Mucosa of stomach (tissue), 1 donor: ENCODE measurements at regions not wholly inside any gene's neighbourhood (a gene's known extent, or its start where the extent isn't known, plus 50 kb on each side); places are given as distances from the start of the nearest gene placed in this dataset.

ENCODE experiments used
- H3K27me3 ChIP-seq: one replicate; pipeline ENCODE4 v1.7.0; 2013; ENCODE audit warnings: mild to moderate bottlenecking, low read length; ENCODE audit not compliant: control insufficient read depth, insufficient read depth
- H3K36me3 ChIP-seq: one replicate; pipeline ENCODE4 v1.7.0; 2013; ENCODE audit warnings: low read length; ENCODE audit not compliant: control insufficient read depth, insufficient read depth
- H3K4me1 ChIP-seq: one replicate; pipeline ENCODE4 v1.7.0; 2013; ENCODE audit warnings: mild to moderate bottlenecking, low read length; ENCODE audit not compliant: control insufficient read depth, insufficient read depth
- H3K4me3 ChIP-seq: one replicate; pipeline ENCODE4 v1.7.0; 2013; ENCODE audit warnings: low read length
- H3K9ac ChIP-seq: one replicate; pipeline ENCODE4 v1.7.0; 2013; ENCODE audit warnings: mild to moderate bottlenecking, low read length, moderate library complexity
- H3K9me3 ChIP-seq: one replicate; pipeline ENCODE4 v1.7.0; 2013; ENCODE audit warnings: mild to moderate bottlenecking, low read length, moderate library complexity; ENCODE audit not compliant: control insufficient read depth
- donor health status: Pancreatic carcinoma.

- no peaks in the 10 kb centered on the region for H3K36me3 ChIP-seq
- H3K9me3 ChIP-seq: no peaks in the 10 kb centered on the region
- no peak overlapping the region for H3K4me3 ChIP-seq
- no peak overlapping the region for H3K9ac ChIP-seq
- no peaks in the 10 kb centered on the region for H3K27me3 ChIP-seq
- H3K4me1 ChIP-seq: peaks cover 6% of the 10 kb centered on the region
These were observed 264.7 kb upstream of the ID2 start for GRCh38 chr2:8416849-8417832.

- Histone ChIP-seq H3K36me3 (no peaks in the 10 kb centered on the region), H3K9ac (no peak overlapping the region), H3K9me3 (no peaks in the 10 kb centered on the region), H3K27me3 (no peaks in the 10 kb centered on the region), H3K4me1 (no peaks in the 10 kb centered on the region), H3K4me3 (no peak overlapping the region)
These were observed 263.1 kb upstream of the ID2 start for GRCh38 chr2:8418721-8419120.

- Histone ChIP-seq H3K4me1 (no peaks in the 10 kb centered on the region), H3K9ac (no peak overlapping the region), H3K36me3 (no peaks in the 10 kb centered on the region), H3K27me3 (no peaks in the 10 kb centered on the region), H3K4me3 (no peak overlapping the region), H3K9me3 (no peaks in the 10 kb centered on the region)
These were observed 260.0 kb upstream of the ID2 start for GRCh38 chr2:8421658-8422449.

GRCh38 chr2:8422450-8422800, 259.4 kb upstream of the ID2 start:
- no peaks in the 10 kb centered on the region for H3K4me1 ChIP-seq
- no peaks in the 10 kb centered on the region for H3K27me3 ChIP-seq
- no peaks in the 10 kb centered on the region for H3K36me3 ChIP-seq
- no peak overlapping the region for H3K9ac ChIP-seq
- H3K9me3 ChIP-seq: no peaks in the 10 kb centered on the region
- no peak overlapping the region for H3K4me3 ChIP-seq

- no peaks in the 10 kb centered on the region for H3K27me3 ChIP-seq
- no peak overlapping the region for H3K9ac ChIP-seq
- no peak overlapping the region for H3K4me3 ChIP-seq
- no peaks in the 10 kb centered on the region for H3K9me3 ChIP-seq
- H3K36me3 ChIP-seq: no peaks in the 10 kb centered on the region
- no peaks in the 10 kb centered on the region for H3K4me1 ChIP-seq
These were observed 256.6 kb upstream of the ID2 start for GRCh38 chr2:8424997-8425900.

- Histone ChIP-seq H3K9ac (no peak overlapping the region), H3K9me3 (no peaks in the 10 kb centered on the region), H3K4me1 (no peaks in the 10 kb centered on the region), H3K36me3 (no peaks in the 10 kb centered on the region), H3K4me3 (no peak overlapping the region), H3K27me3 (no peaks in the 10 kb centered on the region)
These were observed 255.3 kb upstream of the ID2 start for GRCh38 chr2:8426550-8426949.

- Histone ChIP-seq H3K9ac (no peak overlapping the region), H3K9me3 (no peaks in the 10 kb centered on the region)
These were observed 254.6 kb upstream of the ID2 start for GRCh38 chr2:8427211-8427610.

GRCh38 chr2:8430628-8431027, 251.2 kb upstream of the ID2 start:
- Histone ChIP-seq H3K27me3 (no peaks in the 10 kb centered on the region), H3K4me1 (no peaks in the 10 kb centered on the region), H3K9ac (no peak overlapping the region), H3K9me3 (no peaks in the 10 kb centered on the region), H3K36me3 (no peaks in the 10 kb centered on the region), H3K4me3 (no peak overlapping the region)

More at GRCh38 chr2:8427211-8427610, 254.6 kb upstream of the ID2 start:
- no peaks in the 10 kb centered on the region for H3K36me3 ChIP-seq
- no peak overlapping the region for H3K4me3 ChIP-seq
- H3K27me3 ChIP-seq: no peaks in the 10 kb centered on the region
- H3K4me1 ChIP-seq: no peaks in the 10 kb centered on the region

GRCh38 chr2:8431446-8432125, 250.3 kb upstream of the ID2 start:
- Histone ChIP-seq H3K9me3 (no peaks in the 10 kb centered on the region), H3K9ac (no peak overlapping the region), H3K4me3 (no peak overlapping the region), H3K4me1 (no peaks in the 10 kb centered on the region), H3K27me3 (no peaks in the 10 kb centered on the region), H3K36me3 (no peaks in the 10 kb centered on the region)

- no peaks in the 10 kb centered on the region for H3K27me3 ChIP-seq
- no peak overlapping the region for H3K9ac ChIP-seq
- H3K4me1 ChIP-seq: no peaks in the 10 kb centered on the region
- no peaks in the 10 kb centered on the region for H3K36me3 ChIP-seq
- H3K9me3 ChIP-seq: no peaks in the 10 kb centered on the region
- H3K4me3 ChIP-seq: no peak overlapping the region
These were observed 249.0 kb upstream of the ID2 start for GRCh38 chr2:8432706-8433336.

GRCh38 chr2:8433390-8433789, 248.5 kb upstream of the ID2 start:
- Histone ChIP-seq H3K4me1 (no peaks in the 10 kb centered on the region), H3K36me3 (no peaks in the 10 kb centered on the region), H3K9me3 (no peaks in the 10 kb centered on the region), H3K4me3 (no peak overlapping the region), H3K27me3 (no peaks in the 10 kb centered on the region), H3K9ac (no peak overlapping the region)
